Esophagus squamous epithelium (tissue), 5 donors: ENCODE measurements at regions not wholly inside any gene's neighbourhood (a gene's known extent, or its start where the extent isn't known, plus 50 kb on each side); places are given as distances from the start of the nearest gene placed in this dataset.
A peak's percentile ranks its signal among the peaks of the same experiment; 100 is the strongest.

Source experiments
- DNase-seq: peaks from one replicate; lab custom pipeline; 2025; lab: John Stamatoyannopoulos, UW
- H3K27ac ChIP-seq, 4 donors: fragments of 200-600 bp; sonication (generic); one replicate each; pipeline ENCODE4 v1.5.1; 2016 to 2019; ENCODE audit warnings: mild to moderate bottlenecking in 1 of 4
- H3K27me3 ChIP-seq, 4 donors: fragments of 200-600 bp; sonication (generic); 1 replicate in 3 of 4; 2 replicates in 1 of 4; pipeline versions ENCODE4 v1.5.1 to v1.6.0; 2017 to 2021; ENCODE audit warnings: antibody characterized with exemption in 1 of 4
- H3K36me3 ChIP-seq, 3 donors: fragments of 200-600 bp; sonication (generic); one replicate each; pipeline ENCODE4 v1.5.1; 2016 to 2019
- H3K4me1 ChIP-seq, 3 donors: fragments of 200-600 bp; sonication (generic); one replicate each; pipeline ENCODE4 v1.5.1; 2017 to 2019
- H3K4me3 ChIP-seq, 4 donors: fragments of 200-600 bp; sonication (generic); 1 replicate in 3 of 4; 2 replicates in 1 of 4; pipeline ENCODE4 v1.5.1; 2016 to 2019; ENCODE audit warnings: mild to moderate bottlenecking in 2 of 4, moderate library complexity in 1 of 4
- H3K9me3 ChIP-seq, 3 donors: fragments of 200-600 bp; sonication (generic); one replicate each; pipeline ENCODE4 v1.5.1; 2016 to 2019
- CTCF ChIP-seq, 6 experiments: fragments of 450-650 bp in 4 of 6; fragments of 200-600 bp in 2 of 6; sonication (generic) in 2 of 6; IDR thresholded peaks; one replicate each; pipeline ENCODE4 v1.5.1; 2016 to 2019; ENCODE audit warnings: antibody characterized with exemption in 6 of 6, mild to moderate bottlenecking in 4 of 6, moderate library complexity in 4 of 6
- POLR2A ChIP-seq, 4 donors: fragments of 450-650 bp; IDR thresholded peaks; one replicate each; pipeline ENCODE4 v1.6.1; 2017; ENCODE audit warnings: antibody characterized with exemption in 4 of 4, mild to moderate bottlenecking in 4 of 4, moderate library complexity in 3 of 4
- WGBS, 2 donors: methylation state at CpG; one replicate each; pipeline ENCODE4 v1.1.5; 2018; 5-methylcytosine and 5-hydroxymethylcytosine counted together
- intact Hi-C: fragments of 100-400 bp; cut with DNase I; formaldehyde crosslinking; loops from one replicate; pipeline ENCODE4 v1.15.0; 2022
- donor health status: DM: yes; HTN: yes; CAD: no.

- no peak overlapping the region for H3K4me3 ChIP-seq
- no peaks in the 10 kb centered on the region for H3K27me3 ChIP-seq
- no peaks in the 10 kb centered on the region for H3K36me3 ChIP-seq
- intact Hi-C loops = no loop called here
- DNase-seq = no peak
- WGBS, 2 donors = 71 to 77% methylated on average over 10 to 16 of the region's 17 CpGs
- TF ChIP-seq POLR2A (IDR thresholded peaks at IDR 0.05) = no peak
- TF ChIP-seq CTCF (IDR thresholded peaks at IDR 0.05) = no peak
- H3K27ac ChIP-seq = no peak overlapping the region
- H3K4me1 ChIP-seq = peaks cover 0 to 4% (median 2%) of the 10 kb centered on the region in 3 donors
- peaks cover 0 to 19% (median 0%) of the 10 kb centered on the region in 3 donors for H3K9me3 ChIP-seq
Measured at GRCh38 chr4:184273166-184274147, 55.8 kb upstream of the ENPP6 start.

- H3K4me3 ChIP-seq = no peak overlapping the region
- no peak overlapping the region for H3K27ac ChIP-seq
- no peak for TF ChIP-seq CTCF (IDR thresholded peaks at IDR 0.05)
- no peak for TF ChIP-seq POLR2A (IDR thresholded peaks at IDR 0.05)
- no peak for DNase-seq
- H3K4me1 ChIP-seq = peaks cover 0 to 11% (median 10%) of the 10 kb centered on the region in 3 donors
- no peaks in the 10 kb centered on the region for H3K36me3 ChIP-seq
- H3K9me3 ChIP-seq = peaks cover 0 to 3% (median 0%) of the 10 kb centered on the region in 3 donors
- H3K27me3 ChIP-seq = no peaks in the 10 kb centered on the region
- WGBS, 2 donors = 80 to 86% methylated on average over 4 to 5 of the region's 5 CpGs
- intact Hi-C loops = no loop called here
Measured at GRCh38 chr4:184270808-184271413, 53.2 kb upstream of the ENPP6 start.

- Histone ChIP-seq H3K4me3 (no peak overlapping the region), H3K9me3 (no peaks in the 10 kb centered on the region), H3K4me1 (peaks cover 0 to 13% (median 11%) of the 10 kb centered on the region in 3 donors), H3K27ac (peak overlapping the region in 1 of 4 donors; percentile 39), H3K27me3 (no peaks in the 10 kb centered on the region), H3K36me3 (no peaks in the 10 kb centered on the region)
- no peak for DNase-seq
- intact Hi-C loops = loop anchor here (10.0 kb wide), 2 partner anchors 375 to 825 kb away; partner anchors contain the start of genes CASP3 and PRIMPOL
- WGBS, 2 donors = 63 to 65% methylated on average over 5 of the region's 5 CpGs
- no peak for TF ChIP-seq CTCF (IDR thresholded peaks at IDR 0.05)
- no peak for TF ChIP-seq POLR2A (IDR thresholded peaks at IDR 0.05)
Measured at GRCh38 chr4:184269879-184270430, 52.3 kb upstream of the ENPP6 start.

- intact Hi-C loops = loop anchor here (10.0 kb wide), 2 partner anchors 376 to 826 kb away; partner anchors contain the start of genes CASP3 and PRIMPOL
- Histone ChIP-seq H3K27me3 (no peaks in the 10 kb centered on the region), H3K36me3 (no peaks in the 10 kb centered on the region), H3K27ac (peak overlapping the region; percentile 57 to 78 (median 73)), H3K9me3 (no peaks in the 10 kb centered on the region), H3K4me3 (peak overlapping the region in 2 of 4 donors; percentile 22 to 44), H3K4me1 (peaks cover 0 to 18% (median 15%) of the 10 kb centered on the region in 3 donors)
- WGBS, 2 donors = 70 to 79% methylated on average over 5 of the region's 5 CpGs
- no peak for DNase-seq
- TF ChIP-seq CTCF (IDR thresholded peaks at IDR 0.05) (no peak), POLR2A (IDR thresholded peaks at IDR 0.05) (no peak)
Measured at GRCh38 chr4:184268584-184269160, 51.0 kb upstream of the ENPP6 start.
